ENCODE measurements at regions not wholly inside any gene's neighbourhood (a gene's known extent, or its start where the extent isn't known, plus 50 kb on each side); places are given as distances from the start of the nearest gene placed in this dataset.

GRCh38 chr22:48391171-48391711 is 1436.4 kb downstream of the BRD1 start:
- no peak overlapping the region for H3K4me3 ChIP-seq (ENCODE audit: low read length)
- no peak overlapping the region for H3K27ac ChIP-seq (ENCODE audit: low read length)
- no peak overlapping the region for H3K9ac ChIP-seq (ENCODE audit: low read length)
- no peaks in the 10 kb centered on the region; the same call in 1 of the 2 replicates for H3K4me1 ChIP-seq (ENCODE audit: low read length)
- no peaks in the 10 kb centered on the region for H3K27me3 ChIP-seq (ENCODE audit: low read length)
- no peak for DNase-seq
- H3K79me2 ChIP-seq (ENCODE audit: low read length): no peaks in the 10 kb centered on the region
- H3K9me3 ChIP-seq (ENCODE audit: low read length): no peaks in the 10 kb centered on the region
- no peak overlapping the region for H2AFZ ChIP-seq (ENCODE audit: low read length)
- H4K20me1 ChIP-seq (ENCODE audit: insufficient read depth, low read depth, low read length): peaks cover 5% of the 10 kb centered on the region; the same call in 1 of the 2 replicates
- no peaks in the 10 kb centered on the region for H3K36me3 ChIP-seq (ENCODE audit: insufficient read depth, low read length)
- H3K4me2 ChIP-seq (ENCODE audit: low read depth, low read length, poor library complexity, severe bottlenecking): no peak overlapping the region
- no peaks in the 10 kb centered on the region for H3K9me2 ChIP-seq (replicated peaks; ENCODE audit: insufficient read depth, low read length)

GRCh38 chr22:48389916-48390315 is 1437.8 kb downstream of the BRD1 start:
- Histone ChIP-seq H3K27ac (ENCODE audit: low read length) (no peak overlapping the region), H3K79me2 (ENCODE audit: low read length) (no peaks in the 10 kb centered on the region), H3K9ac (ENCODE audit: low read length) (no peak overlapping the region), H3K36me3 (ENCODE audit: insufficient read depth, low read length) (no peaks in the 10 kb centered on the region), H3K9me3 (ENCODE audit: low read length) (no peaks in the 10 kb centered on the region; the same call in 1 of the 2 replicates), H3K9me2 (replicated peaks; ENCODE audit: insufficient read depth, low read length) (no peaks in the 10 kb centered on the region), H3K27me3 (ENCODE audit: low read length) (no peaks in the 10 kb centered on the region), H3K4me1 (ENCODE audit: low read length) (no peaks in the 10 kb centered on the region; the same call in 1 of the 2 replicates), H2AFZ (ENCODE audit: low read length) (no peak overlapping the region), H3K4me3 (ENCODE audit: low read length) (no peak overlapping the region), H4K20me1 (ENCODE audit: insufficient read depth, low read depth, low read length) (no peaks in the 10 kb centered on the region), H3K4me2 (ENCODE audit: low read depth, low read length, poor library complexity, severe bottlenecking) (no peak overlapping the region)
- DNase-seq: no peak

- no peaks in the 10 kb centered on the region for H3K36me3 ChIP-seq (ENCODE audit: insufficient read depth, low read length)
- H3K4me3 ChIP-seq (ENCODE audit: low read length): no peak overlapping the region
- no peaks in the 10 kb centered on the region for H3K79me2 ChIP-seq (ENCODE audit: low read length)
- no peaks in the 10 kb centered on the region for H3K27me3 ChIP-seq (ENCODE audit: low read length)
- H3K9me3 ChIP-seq (ENCODE audit: low read length): no peaks in the 10 kb centered on the region; the same call in 1 of the 2 replicates
- no peaks in the 10 kb centered on the region for H4K20me1 ChIP-seq (ENCODE audit: insufficient read depth, low read depth, low read length)
- no peak overlapping the region for H3K9ac ChIP-seq (ENCODE audit: low read length)
- H3K27ac ChIP-seq (ENCODE audit: low read length): no peak overlapping the region
- no peaks in the 10 kb centered on the region for H3K4me1 ChIP-seq (ENCODE audit: low read length)
- H2AFZ ChIP-seq (ENCODE audit: low read length): no peak overlapping the region
- no peaks in the 10 kb centered on the region for H3K9me2 ChIP-seq (replicated peaks; ENCODE audit: insufficient read depth, low read length)
- DNase-seq: no peak
- no peak overlapping the region for H3K4me2 ChIP-seq (ENCODE audit: low read depth, low read length, poor library complexity, severe bottlenecking)
Measured at GRCh38 chr22:48382197-48382596, 1445.5 kb downstream of the BRD1 start.

GRCh38 chr22:48380016-48380665 is 1447.5 kb downstream of the BRD1 start:
- no peak overlapping the region for H2AFZ ChIP-seq (ENCODE audit: low read length)
- H3K9me3 ChIP-seq (ENCODE audit: low read length): no peaks in the 10 kb centered on the region; the same call in 1 of the 2 replicates
- H3K4me1 ChIP-seq (ENCODE audit: low read length): no peaks in the 10 kb centered on the region
- H3K27ac ChIP-seq (ENCODE audit: low read length): no peak overlapping the region
- no peaks in the 10 kb centered on the region for H3K36me3 ChIP-seq (ENCODE audit: insufficient read depth, low read length)
- H3K4me3 ChIP-seq (ENCODE audit: low read length): no peak overlapping the region
- no peaks in the 10 kb centered on the region for H3K9me2 ChIP-seq (replicated peaks; ENCODE audit: insufficient read depth, low read length)
- H3K4me2 ChIP-seq (ENCODE audit: low read depth, low read length, poor library complexity, severe bottlenecking): no peak overlapping the region
- H3K27me3 ChIP-seq (ENCODE audit: low read length): no peaks in the 10 kb centered on the region
- no peaks in the 10 kb centered on the region for H3K79me2 ChIP-seq (ENCODE audit: low read length)
- no peaks in the 10 kb centered on the region for H4K20me1 ChIP-seq (ENCODE audit: insufficient read depth, low read depth, low read length)
- no peak for DNase-seq
- no peak overlapping the region for H3K9ac ChIP-seq (ENCODE audit: low read length)

- no peaks in the 10 kb centered on the region for H3K4me1 ChIP-seq (ENCODE audit: low read length)
- H2AFZ ChIP-seq (ENCODE audit: low read length): no peak overlapping the region
- H3K9ac ChIP-seq (ENCODE audit: low read length): no peak overlapping the region
- H3K9me3 ChIP-seq (ENCODE audit: low read length): no peaks in the 10 kb centered on the region; the same call in 1 of the 2 replicates
- H3K4me2 ChIP-seq (ENCODE audit: low read depth, low read length, poor library complexity, severe bottlenecking): no peak overlapping the region
- no peak for DNase-seq
- H3K4me3 ChIP-seq (ENCODE audit: low read length): no peak overlapping the region
- H3K27me3 ChIP-seq (ENCODE audit: low read length): no peaks in the 10 kb centered on the region
- no peaks in the 10 kb centered on the region for H3K36me3 ChIP-seq (ENCODE audit: insufficient read depth, low read length)
- H3K27ac ChIP-seq (ENCODE audit: low read length): no peak overlapping the region
- no peaks in the 10 kb centered on the region for H4K20me1 ChIP-seq (ENCODE audit: insufficient read depth, low read depth, low read length)
- H3K9me2 ChIP-seq (replicated peaks; ENCODE audit: insufficient read depth, low read length): no peaks in the 10 kb centered on the region
- H3K79me2 ChIP-seq (ENCODE audit: low read length): no peaks in the 10 kb centered on the region
Measured at GRCh38 chr22:48379371-48379770, 1448.3 kb downstream of the BRD1 start.

GRCh38 chr22:48378673-48379072 is 1449.0 kb downstream of the BRD1 start:
- no peaks in the 10 kb centered on the region for H3K9me2 ChIP-seq (replicated peaks; ENCODE audit: insufficient read depth, low read length)

GRCh38 chr22:48376936-48377712 is 1450.5 kb downstream of the BRD1 start:
- Histone ChIP-seq H3K27ac (ENCODE audit: low read length) (no peak overlapping the region), H2AFZ (ENCODE audit: low read length) (no peak overlapping the region), H3K4me2 (ENCODE audit: low read depth, low read length, poor library complexity, severe bottlenecking) (no peak overlapping the region), H3K27me3 (ENCODE audit: low read length) (no peaks in the 10 kb centered on the region), H3K4me1 (ENCODE audit: low read length) (no peaks in the 10 kb centered on the region), H3K4me3 (ENCODE audit: low read length) (no peak overlapping the region), H3K9me3 (ENCODE audit: low read length) (no peaks in the 10 kb centered on the region), H3K36me3 (ENCODE audit: insufficient read depth, low read length) (no peaks in the 10 kb centered on the region), H3K9me2 (replicated peaks; ENCODE audit: insufficient read depth, low read length) (no peaks in the 10 kb centered on the region), H4K20me1 (ENCODE audit: insufficient read depth, low read depth, low read length) (no peaks in the 10 kb centered on the region), H3K79me2 (ENCODE audit: low read length) (no peaks in the 10 kb centered on the region), H3K9ac (ENCODE audit: low read length) (no peak overlapping the region)
- DNase-seq: no peak

More at GRCh38 chr22:48378673-48379072, 1449.0 kb downstream of the BRD1 start:
- Histone ChIP-seq H3K9ac (ENCODE audit: low read length) (no peak overlapping the region), H3K27ac (ENCODE audit: low read length) (no peak overlapping the region), H2AFZ (ENCODE audit: low read length) (no peak overlapping the region), H4K20me1 (ENCODE audit: insufficient read depth, low read depth, low read length) (no peaks in the 10 kb centered on the region), H3K4me3 (ENCODE audit: low read length) (no peak overlapping the region), H3K4me1 (ENCODE audit: low read length) (no peaks in the 10 kb centered on the region), H3K27me3 (ENCODE audit: low read length) (no peaks in the 10 kb centered on the region), H3K36me3 (ENCODE audit: insufficient read depth, low read length) (no peaks in the 10 kb centered on the region), H3K4me2 (ENCODE audit: low read depth, low read length, poor library complexity, severe bottlenecking) (no peak overlapping the region), H3K79me2 (ENCODE audit: low read length) (no peaks in the 10 kb centered on the region), H3K9me3 (ENCODE audit: low read length) (no peaks in the 10 kb centered on the region)
- DNase-seq: no peak

GRCh38 chr22:48376428-48376827 is 1451.2 kb downstream of the BRD1 start:
- Histone ChIP-seq H3K27me3 (ENCODE audit: low read length) (no peaks in the 10 kb centered on the region), H3K4me1 (ENCODE audit: low read length) (no peaks in the 10 kb centered on the region), H2AFZ (ENCODE audit: low read length) (no peak overlapping the region), H4K20me1 (ENCODE audit: insufficient read depth, low read depth, low read length) (no peaks in the 10 kb centered on the region), H3K36me3 (ENCODE audit: insufficient read depth, low read length) (no peaks in the 10 kb centered on the region), H3K79me2 (ENCODE audit: low read length) (no peaks in the 10 kb centered on the region), H3K4me2 (ENCODE audit: low read depth, low read length, poor library complexity, severe bottlenecking) (no peak overlapping the region), H3K9me2 (replicated peaks; ENCODE audit: insufficient read depth, low read length) (no peaks in the 10 kb centered on the region), H3K9ac (ENCODE audit: low read length) (no peak overlapping the region), H3K9me3 (ENCODE audit: low read length) (no peaks in the 10 kb centered on the region), H3K4me3 (ENCODE audit: low read length) (no peak overlapping the region), H3K27ac (ENCODE audit: low read length) (no peak overlapping the region)
- no peak for DNase-seq

Data from Karpas-422 (cell line).